Right atrium auricular region (tissue), 2 donors: ENCODE measurements at regions not wholly inside any gene's neighbourhood (a gene's known extent, or its start where the extent isn't known, plus 50 kb on each side); places are given as distances from the start of the nearest gene placed in this dataset.

Source experiments
- DNase-seq: peaks from one replicate; pipeline ENCODE4 v3.0.0-alpha.2; 2019; ENCODE audit warnings: low spot score
- H3K27ac ChIP-seq, 2 donors: fragments of 200-600 bp; sonication (generic); 1 replicate in 1 of 2; 2 replicates in 1 of 2; pipeline ENCODE4 v1.5.1; 2016 to 2019
- H3K27me3 ChIP-seq, 2 donors: fragments of 200-600 bp; sonication (generic); one replicate each; pipeline versions ENCODE4 v1.5.1 to v1.6.0; 2017 to 2019
- H3K36me3 ChIP-seq: fragments of 200-600 bp; sonication (generic); one replicate; pipeline ENCODE4 v1.5.1; 2016
- H3K4me1 ChIP-seq, 2 donors: fragments of 200-600 bp; sonication (generic); one replicate each; pipeline versions ENCODE4 v1.5.1 to v1.6.0; 2017 to 2019
- H3K4me3 ChIP-seq, 2 donors: fragments of 200-600 bp; sonication (generic); 1 replicate in 1 of 2; 2 replicates in 1 of 2; pipeline ENCODE4 v1.5.1; 2017 to 2019; ENCODE audit warnings: mild to moderate bottlenecking in 1 of 2, moderate library complexity in 1 of 2
- H3K9me3 ChIP-seq, 2 donors: fragments of 200-600 bp; sonication (generic); one replicate each; pipeline ENCODE4 v1.5.1; 2019
- TF ChIP-seq, protein P1 (sequence below), 2 donors: fragments of 200-600 bp; sonication (generic); IDR thresholded peaks; one replicate each; pipeline ENCODE4 v1.5.1; 2019; ENCODE audit warnings: antibody characterized with exemption in 2 of 2

DNA sequence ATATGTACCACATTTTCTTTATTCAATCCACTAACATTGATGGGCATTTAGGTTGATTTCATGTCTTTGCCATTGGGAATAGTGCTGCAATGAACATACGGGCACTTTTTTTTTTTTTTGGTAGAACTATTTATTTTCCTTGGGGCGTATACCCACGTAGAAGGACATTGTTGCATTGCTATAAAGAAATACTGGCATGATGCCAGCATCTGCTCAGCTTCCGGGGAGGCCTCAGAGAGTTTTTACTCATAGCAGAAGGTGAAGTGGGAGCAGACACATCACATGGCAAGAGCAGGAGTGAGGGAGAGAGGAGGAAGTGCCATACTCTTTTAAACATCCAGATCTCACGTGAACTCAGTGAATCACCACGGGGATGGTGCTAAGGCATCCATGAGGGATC lies 197.0 kb downstream of the SQOR start:
- DNase-seq = no peak
- TF ChIP-seq, protein P1, sequence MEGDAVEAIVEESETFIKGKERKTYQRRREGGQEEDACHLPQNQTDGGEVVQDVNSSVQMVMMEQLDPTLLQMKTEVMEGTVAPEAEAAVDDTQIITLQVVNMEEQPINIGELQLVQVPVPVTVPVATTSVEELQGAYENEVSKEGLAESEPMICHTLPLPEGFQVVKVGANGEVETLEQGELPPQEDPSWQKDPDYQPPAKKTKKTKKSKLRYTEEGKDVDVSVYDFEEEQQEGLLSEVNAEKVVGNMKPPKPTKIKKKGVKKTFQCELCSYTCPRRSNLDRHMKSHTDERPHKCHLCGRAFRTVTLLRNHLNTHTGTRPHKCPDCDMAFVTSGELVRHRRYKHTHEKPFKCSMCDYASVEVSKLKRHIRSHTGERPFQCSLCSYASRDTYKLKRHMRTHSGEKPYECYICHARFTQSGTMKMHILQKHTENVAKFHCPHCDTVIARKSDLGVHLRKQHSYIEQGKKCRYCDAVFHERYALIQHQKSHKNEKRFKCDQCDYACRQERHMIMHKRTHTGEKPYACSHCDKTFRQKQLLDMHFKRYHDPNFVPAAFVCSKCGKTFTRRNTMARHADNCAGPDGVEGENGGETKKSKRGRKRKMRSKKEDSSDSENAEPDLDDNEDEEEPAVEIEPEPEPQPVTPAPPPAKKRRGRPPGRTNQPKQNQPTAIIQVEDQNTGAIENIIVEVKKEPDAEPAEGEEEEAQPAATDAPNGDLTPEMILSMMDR (IDR thresholded peaks at IDR 0.05) = no peak
- Histone ChIP-seq H3K36me3 (no peaks in the 10 kb centered on the region), H3K27ac (no peak overlapping the region), H3K27me3 (no peaks in the 10 kb centered on the region), H3K9me3 (no peaks in the 10 kb centered on the region), H3K4me3 (no peak overlapping the region), H3K4me1 (no peaks in the 10 kb centered on the region)

DNA sequence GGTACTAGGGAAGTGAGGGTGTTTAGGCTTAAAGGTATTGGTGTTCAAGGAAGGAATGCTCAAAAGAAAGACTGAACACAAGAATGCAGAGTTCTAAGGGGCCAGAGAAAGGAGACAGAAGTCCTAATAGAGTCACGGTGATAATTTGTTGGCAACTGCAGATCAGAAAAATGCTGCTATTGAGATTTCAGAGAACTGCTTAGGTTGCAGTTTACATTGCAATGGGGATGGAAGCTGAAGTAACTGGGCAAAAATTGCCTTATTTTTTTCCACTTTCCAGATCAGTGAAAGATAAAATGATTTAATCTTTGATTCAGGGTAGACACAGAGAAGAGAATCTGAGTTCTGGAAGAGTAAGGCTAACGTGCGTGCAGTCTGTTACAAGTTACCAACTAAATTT lies 199.8 kb downstream of the SQOR start:
- no peak for DNase-seq
- Histone ChIP-seq H3K36me3 (no peaks in the 10 kb centered on the region), H3K27me3 (no peaks in the 10 kb centered on the region), H3K4me3 (no peak overlapping the region), H3K9me3 (no peaks in the 10 kb centered on the region), H3K27ac (no peak overlapping the region), H3K4me1 (no peaks in the 10 kb centered on the region)
- TF ChIP-seq, protein P1 (IDR thresholded peaks at IDR 0.05) = no peak

DNA sequence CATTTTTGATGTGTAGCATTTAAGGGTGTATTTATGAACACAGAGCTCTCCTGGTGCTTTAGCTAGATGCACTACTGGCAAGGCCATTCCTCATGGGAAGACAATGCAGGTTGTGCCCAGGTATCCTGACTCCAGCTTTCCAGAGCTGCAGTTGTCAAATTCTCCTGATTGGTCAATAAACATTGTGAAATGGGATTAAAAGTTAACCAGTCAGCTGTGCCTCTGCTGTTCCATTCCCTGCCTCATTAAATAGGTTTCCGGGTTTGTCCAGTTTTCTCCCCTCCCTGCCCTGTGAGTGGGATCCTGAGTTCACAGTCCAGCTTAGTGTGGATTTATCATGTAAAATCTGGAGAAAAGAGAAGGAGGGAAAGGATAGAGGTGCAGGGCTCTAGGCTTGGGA lies 207.3 kb downstream of the SQOR start:
- no peak for DNase-seq
- Histone ChIP-seq H3K4me3 (no peak overlapping the region), H3K9me3 (no peaks in the 10 kb centered on the region), H3K4me1 (no peaks in the 10 kb centered on the region), H3K27me3 (no peaks in the 10 kb centered on the region), H3K36me3 (no peaks in the 10 kb centered on the region), H3K27ac (no peak overlapping the region)
- TF ChIP-seq, protein P1 (IDR thresholded peaks at IDR 0.05) = no peak

DNA sequence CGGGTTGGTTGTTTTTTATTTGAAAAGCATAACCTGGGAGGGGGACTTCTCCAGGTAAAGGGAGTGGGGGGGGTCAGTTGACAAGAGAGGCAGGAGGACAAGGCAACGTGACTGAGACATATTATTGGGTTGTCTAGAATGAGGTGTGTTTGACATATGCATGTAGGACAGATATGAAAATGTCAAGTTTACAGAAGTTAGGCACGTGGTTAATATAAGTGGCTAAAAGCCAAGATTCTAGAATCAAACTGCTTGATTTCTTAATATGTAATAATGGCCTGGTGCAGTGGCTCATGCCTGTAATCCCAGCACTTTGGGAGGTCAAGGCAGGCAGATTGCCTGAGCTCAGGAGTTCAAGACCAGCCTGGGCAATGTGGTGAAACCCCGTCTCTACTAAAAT lies 212.8 kb downstream of the SQOR start:
- TF ChIP-seq, protein P1 (IDR thresholded peaks at IDR 0.05) = no peak
- Histone ChIP-seq H3K9me3 (no peaks in the 10 kb centered on the region), H3K4me3 (no peak overlapping the region), H3K4me1 (no peaks in the 10 kb centered on the region), H3K27ac (no peak overlapping the region), H3K27me3 (no peaks in the 10 kb centered on the region), H3K36me3 (no peaks in the 10 kb centered on the region)
- no peak for DNase-seq

DNA sequence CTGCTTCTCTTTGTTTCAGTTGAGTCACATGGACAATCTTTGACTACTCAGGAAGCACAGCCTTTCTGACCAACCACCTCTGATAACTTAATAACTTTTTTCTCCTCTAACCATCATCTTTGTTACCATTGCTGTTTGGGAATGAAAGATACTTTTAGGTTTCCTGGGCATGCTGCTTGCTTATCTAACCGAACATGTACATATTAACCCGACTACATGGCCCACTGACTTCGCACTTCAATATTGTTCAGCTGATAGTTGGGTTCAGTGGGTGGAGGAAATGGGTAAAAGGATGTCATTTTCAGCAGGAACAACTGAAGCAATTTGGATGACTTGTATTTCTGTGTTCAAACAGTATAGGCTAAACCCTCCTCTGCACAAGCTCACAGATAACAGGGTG lies 214.3 kb downstream of the SQOR start:
- no peaks in the 10 kb centered on the region for H3K36me3 ChIP-seq
- no peaks in the 10 kb centered on the region for H3K9me3 ChIP-seq
- H3K4me1 ChIP-seq = no peaks in the 10 kb centered on the region
- H3K4me3 ChIP-seq = no peak overlapping the region
- DNase-seq = no peak
- H3K27me3 ChIP-seq = no peaks in the 10 kb centered on the region
- no peak overlapping the region for H3K27ac ChIP-seq
- TF ChIP-seq, protein P1 (IDR thresholded peaks at IDR 0.05) = no peak

DNA sequence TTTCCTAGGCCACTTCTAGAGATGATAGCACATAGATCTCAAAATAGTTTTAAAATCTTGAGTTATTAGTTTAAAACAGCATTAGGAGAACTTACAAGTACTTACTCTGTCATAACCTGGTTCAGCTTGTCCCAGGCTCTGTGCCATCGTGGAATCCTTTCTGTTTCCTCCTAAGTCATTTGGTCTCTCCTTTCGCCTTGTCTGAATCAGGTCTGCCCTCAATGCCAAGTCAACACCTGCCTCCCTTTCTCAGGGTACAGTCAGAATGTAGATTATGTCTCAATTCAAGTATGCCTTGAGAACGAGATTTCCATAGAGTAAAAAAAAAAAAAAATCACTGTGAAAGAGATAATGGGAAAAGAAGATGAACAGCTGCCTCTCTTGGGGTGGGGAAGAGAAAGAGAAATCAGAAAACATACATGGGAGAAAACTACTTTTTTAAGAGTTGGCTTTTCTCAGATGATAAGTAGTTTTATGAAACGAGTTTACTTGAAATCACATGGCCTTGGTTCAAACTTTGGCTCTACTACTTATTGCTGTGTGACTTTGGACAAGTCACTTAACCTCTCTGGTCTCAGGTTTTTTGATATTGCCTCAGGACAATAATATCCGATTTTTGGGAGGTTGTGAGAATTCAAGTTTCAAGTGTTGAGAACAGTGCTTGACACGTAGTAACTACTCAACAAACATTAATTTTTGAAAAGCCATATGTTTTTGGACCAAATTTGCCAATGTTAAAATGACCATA lies 219.8 kb downstream of the SQOR start:
- no peak overlapping the region for H3K27ac ChIP-seq
- H3K4me3 ChIP-seq = no peak overlapping the region
- no peaks in the 10 kb centered on the region for H3K9me3 ChIP-seq
- no peaks in the 10 kb centered on the region for H3K27me3 ChIP-seq
- DNase-seq = no peak
- no peaks in the 10 kb centered on the region for H3K36me3 ChIP-seq
- H3K4me1 ChIP-seq = no peaks in the 10 kb centered on the region
- TF ChIP-seq, protein P1 (IDR thresholded peaks at IDR 0.05) = no peak
